Left lobe of liver (tissue), 2 donors: ENCODE measurements at regions not wholly inside any gene's neighbourhood (a gene's known extent, or its start where the extent isn't known, plus 50 kb on each side); places are given as distances from the start of the nearest gene placed in this dataset.
"Not testable (repeated sequence)": the region's sequence is repeated elsewhere in the genome, so short reads cannot be mapped to it uniquely, and the experiment has no call there.

Experiments used
- ATAC-seq: fragments of 200-7000 bp; cut with Tn5 transposase; one replicate; pipeline ENCODE4 v1.9.1; 2020; ENCODE audit warnings: mild to moderate bottlenecking, moderate library complexity
- DNase-seq: peaks from one replicate; pipeline ENCODE4 v3.0.0-alpha.2; 2020; ENCODE audit warnings: low spot score
- donor health status: DM: no; HTN: no; CAD: no; lungs with moderate emphysema.
- donor health status: DM: no; HTN: yes; CAD: no.

- ATAC-seq (no peak), DNase-seq (no peak)
Measured at GRCh38 chr17:59493867-59494266, 71.5 kb upstream of the DHX40 start.

- no peak for DNase-seq
Measured at GRCh38 chr17:59494757-59495368, 70.5 kb upstream of the DHX40 start.

GRCh38 chr17:59496178-59496577 is 69.2 kb upstream of the DHX40 start:
- ATAC-seq (no peak), DNase-seq (no peak)

More at GRCh38 chr17:59494757-59495368, 70.5 kb upstream of the DHX40 start:
- ATAC-seq = no peak

GRCh38 chr17:59498530-59499307 is 66.7 kb upstream of the DHX40 start:
- ATAC-seq = no peak
- DNase-seq = no peak

- not testable (repeated sequence) for DNase-seq
Measured at GRCh38 chr17:59500086-59500655, 65.2 kb upstream of the DHX40 start.

GRCh38 chr17:59501690-59502089 is 63.7 kb upstream of the DHX40 start:
- ATAC-seq = no peak
- no peak for DNase-seq

More at GRCh38 chr17:59500086-59500655, 65.2 kb upstream of the DHX40 start:
- ATAC-seq = not testable (repeated sequence)

- ATAC-seq = no peak
- DNase-seq = no peak
Measured at GRCh38 chr17:59502800-59503199, 62.6 kb upstream of the DHX40 start.

- ATAC-seq (no peak), DNase-seq (no peak)
Measured at GRCh38 chr17:59503500-59503899, 61.9 kb upstream of the DHX40 start.

GRCh38 chr17:59504821-59505220 is 60.6 kb upstream of the DHX40 start:
- DNase-seq = no peak

GRCh38 chr17:59505610-59506276 is 59.7 kb upstream of the DHX40 start:
- ATAC-seq (no peak), DNase-seq (no peak)

More at GRCh38 chr17:59504821-59505220, 60.6 kb upstream of the DHX40 start:
- ATAC-seq = no peak

GRCh38 chr17:59506894-59507726 is 58.3 kb upstream of the DHX40 start:
- no peak for ATAC-seq
- no peak for DNase-seq

GRCh38 chr17:59508999-59509625 is 56.3 kb upstream of the DHX40 start:
- ATAC-seq (no peak), DNase-seq (no peak)

- DNase-seq (no peak), ATAC-seq (no peak)
Measured at GRCh38 chr17:59510611-59511010, 54.8 kb upstream of the DHX40 start.

GRCh38 chr17:59511726-59512125 is 53.7 kb upstream of the DHX40 start:
- no peak for DNase-seq
- no peak for ATAC-seq

GRCh38 chr17:59512844-59513385 is 52.5 kb upstream of the DHX40 start:
- ATAC-seq (no peak), DNase-seq (no peak)

GRCh38 chr17:59513934-59514841 is 51.2 kb upstream of the DHX40 start:
- peak; percentile 82 for ATAC-seq
- DNase-seq = peak; percentile 77
